Large intestine (tissue), 3 donors: ENCODE measurements at regions not wholly inside any gene's neighbourhood (a gene's known extent, or its start where the extent isn't known, plus 50 kb on each side); places are given as distances from the start of the nearest gene placed in this dataset.
"Not testable (repeated sequence)": the region's sequence is repeated elsewhere in the genome, so short reads cannot be mapped to it uniquely, and the experiment has no call there.

Source experiments
- DNase-seq, 2 donors: peaks; one replicate each; pipeline versions ENCODE4 v3.0.0 to v3.0.0-alpha.2; 2013
- H3K27ac ChIP-seq: one replicate; pipeline ENCODE4 v1.5.1; 2013; ENCODE audit warnings: low read length
- H3K27me3 ChIP-seq: 2 replicates; pipeline ENCODE4 v1.6.1; 2013; ENCODE audit warnings: low read length; ENCODE audit not compliant: control insufficient read depth, insufficient read depth
- H3K36me3 ChIP-seq: 2 replicates; pipeline ENCODE4 v1.6.1; 2013; ENCODE audit warnings: low read length; ENCODE audit not compliant: control insufficient read depth, insufficient read depth
- H3K4me1 ChIP-seq: one replicate; pipeline ENCODE4 v1.6.1; 2013; ENCODE audit warnings: low read length; ENCODE audit not compliant: control insufficient read depth, insufficient read depth
- H3K4me3 ChIP-seq: one replicate; pipeline ENCODE4 v1.5.1; 2013; ENCODE audit warnings: low read length
- H3K9me3 ChIP-seq: one replicate; pipeline ENCODE4 v1.6.1; 2013; ENCODE audit warnings: mild to moderate bottlenecking, low read depth, low read length, moderate library complexity; ENCODE audit not compliant: control insufficient read depth
- WGBS: methylation state at CpG from one replicate; pipeline ENCODE4 v1.1.5; 2013; ENCODE audit warnings: low lambda C conversion rate; ENCODE audit not compliant: insufficient coverage; 5-methylcytosine and 5-hydroxymethylcytosine counted together

- H3K36me3 ChIP-seq, result no peaks in the 10 kb centered on the region
- H3K9me3 ChIP-seq, result no peaks in the 10 kb centered on the region
- no peak overlapping the region for H3K27ac ChIP-seq
- WGBS, result 80% methylated on average over 1 of the region's 2 CpGs
- DNase-seq, result no peak
- no peaks in the 10 kb centered on the region for H3K27me3 ChIP-seq
- no peak overlapping the region for H3K4me3 ChIP-seq
- H3K4me1 ChIP-seq, result no peaks in the 10 kb centered on the region
Measured at GRCh38 chr5:117551236-117551635, 976.6 kb upstream of the SEMA6A start.

- no peaks in the 10 kb centered on the region for H3K27me3 ChIP-seq
- H3K9me3 ChIP-seq, result no peaks in the 10 kb centered on the region
- no peak overlapping the region for H3K27ac ChIP-seq
- DNase-seq, result no peak
- no peaks in the 10 kb centered on the region for H3K36me3 ChIP-seq
- H3K4me3 ChIP-seq, result no peak overlapping the region
- no peaks in the 10 kb centered on the region for H3K4me1 ChIP-seq
- 100% methylated on average over 1 of the region's 1 CpG for WGBS
Measured at GRCh38 chr5:117547192-117547591, 972.6 kb upstream of the SEMA6A start.

GRCh38 chr5:117539692-117540091, 965.1 kb upstream of the SEMA6A start:
- Histone ChIP-seq H3K36me3 (no peaks in the 10 kb centered on the region), H3K27me3 (no peaks in the 10 kb centered on the region), H3K27ac (no peak overlapping the region), H3K9me3 (no peaks in the 10 kb centered on the region), H3K4me3 (no peak overlapping the region), H3K4me1 (no peaks in the 10 kb centered on the region)
- 100% methylated on average over 1 of the region's 2 CpGs for WGBS
- DNase-seq, result no peak

GRCh38 chr5:117533792-117534191, 959.2 kb upstream of the SEMA6A start:
- Histone ChIP-seq H3K27me3 (no peaks in the 10 kb centered on the region), H3K36me3 (no peaks in the 10 kb centered on the region), H3K4me3 (no peak overlapping the region), H3K27ac (no peak overlapping the region), H3K9me3 (peaks cover 4% of the 10 kb centered on the region), H3K4me1 (no peaks in the 10 kb centered on the region)
- no peak for DNase-seq
- WGBS, result 100% methylated on average over 1 of the region's 2 CpGs

GRCh38 chr5:117533051-117533670, 958.5 kb upstream of the SEMA6A start:
- no CpG with 5 or more reads among the region's 30 CpGs for WGBS
- not testable (repeated sequence) for H3K9me3 ChIP-seq, H3K4me3 ChIP-seq, H3K27me3 ChIP-seq, H3K36me3 ChIP-seq, H3K4me1 ChIP-seq, H3K27ac ChIP-seq, DNase-seq

GRCh38 chr5:117519957-117520500, 945.4 kb upstream of the SEMA6A start:
- no peak overlapping the region for H3K4me3 ChIP-seq
- no peak overlapping the region for H3K27ac ChIP-seq
- no peaks in the 10 kb centered on the region for H3K27me3 ChIP-seq
- H3K36me3 ChIP-seq, result no peaks in the 10 kb centered on the region
- H3K4me1 ChIP-seq, result no peaks in the 10 kb centered on the region
- no peak for DNase-seq
- 67% methylated on average over 1 of the region's 3 CpGs for WGBS
- H3K9me3 ChIP-seq, result no peaks in the 10 kb centered on the region

GRCh38 chr5:117504305-117504704, 929.7 kb upstream of the SEMA6A start:
- no peaks in the 10 kb centered on the region for H3K9me3 ChIP-seq
- no peak overlapping the region for H3K27ac ChIP-seq
- H3K36me3 ChIP-seq, result no peaks in the 10 kb centered on the region
- no peaks in the 10 kb centered on the region for H3K4me1 ChIP-seq
- no peak overlapping the region for H3K4me3 ChIP-seq
- DNase-seq, result no peak
- 60% methylated on average over 1 of the region's 2 CpGs for WGBS
- H3K27me3 ChIP-seq, result no peaks in the 10 kb centered on the region

- WGBS, result no CpG with 5 or more reads among the region's 3 CpGs
- no peaks in the 10 kb centered on the region for H3K27me3 ChIP-seq
- no peaks in the 10 kb centered on the region for H3K9me3 ChIP-seq
- H3K4me3 ChIP-seq, result no peak overlapping the region
- no peak for DNase-seq
- H3K27ac ChIP-seq, result no peak overlapping the region
- no peaks in the 10 kb centered on the region for H3K36me3 ChIP-seq
- H3K4me1 ChIP-seq, result no peaks in the 10 kb centered on the region
Measured at GRCh38 chr5:117497601-117498000, 923.0 kb upstream of the SEMA6A start.

- Histone ChIP-seq H3K36me3 (no peaks in the 10 kb centered on the region), H3K4me3 (no peak overlapping the region), H3K27me3 (no peaks in the 10 kb centered on the region), H3K4me1 (no peaks in the 10 kb centered on the region), H3K9me3 (no peaks in the 10 kb centered on the region), H3K27ac (no peak overlapping the region)
- 72% methylated on average over 1 of the region's 1 CpG for WGBS
- no peak for DNase-seq
Measured at GRCh38 chr5:117496801-117497200, 922.2 kb upstream of the SEMA6A start.

- H3K27ac ChIP-seq, result no peak overlapping the region
- no peaks in the 10 kb centered on the region for H3K27me3 ChIP-seq
- no peak overlapping the region for H3K4me3 ChIP-seq
- H3K36me3 ChIP-seq, result no peaks in the 10 kb centered on the region
- no peak for DNase-seq
- H3K4me1 ChIP-seq, result no peaks in the 10 kb centered on the region
- H3K9me3 ChIP-seq, result no peaks in the 10 kb centered on the region
- 100% methylated on average over 2 of the region's 2 CpGs for WGBS
Measured at GRCh38 chr5:117494188-117494587, 919.6 kb upstream of the SEMA6A start.

GRCh38 chr5:117488976-117489500, 914.4 kb upstream of the SEMA6A start:
- no peaks in the 10 kb centered on the region for H3K36me3 ChIP-seq
- peaks cover 5% of the 10 kb centered on the region for H3K4me1 ChIP-seq
- no peak for DNase-seq
- WGBS, result 100% methylated on average over 1 of the region's 2 CpGs
- no peaks in the 10 kb centered on the region for H3K9me3 ChIP-seq
- no peak overlapping the region for H3K4me3 ChIP-seq
- no peak overlapping the region for H3K27ac ChIP-seq
- no peaks in the 10 kb centered on the region for H3K27me3 ChIP-seq
